ENCODE measurements at regions not wholly inside any gene's neighbourhood (a gene's known extent, or its start where the extent isn't known, plus 50 kb on each side); places are given as distances from the start of the nearest gene placed in this dataset.

GRCh38 chr11:92881940-92882450 is 87.5 kb upstream of the MTNR1B start:
- intact Hi-C loops (cut with DNase I), result loop anchor here in 6 of 10 donors (10.0 kb wide), 2 partner anchors 547 to 667 kb away; no protein-coding TSS in a partner anchor
- Histone ChIP-seq H3K4me3 (no peak overlapping the region), H3K27ac (no peak overlapping the region), H3K36me3 (no peaks in the 10 kb centered on the region), H3K4me1 (no peaks in the 10 kb centered on the region), H3K27me3 (no peaks in the 10 kb centered on the region), H3K9me3 (no peaks in the 10 kb centered on the region)
- ATAC-seq (no peak), DNase-seq (no peak)
- 83 to 85% methylated on average over 4 of the region's 4 CpGs for WGBS, 2 donors
- no peak for TF ChIP-seq CTCF (IDR thresholded peaks at IDR 0.05)

GRCh38 chr11:92882828-92883611 is 86.4 kb upstream of the MTNR1B start:
- Histone ChIP-seq H3K27ac (no peak overlapping the region), H3K4me3 (no peak overlapping the region), H3K9me3 (no peaks in the 10 kb centered on the region), H3K36me3 (no peaks in the 10 kb centered on the region), H3K27me3 (no peaks in the 10 kb centered on the region), H3K4me1 (no peaks in the 10 kb centered on the region)
- 91 to 98% methylated on average over 54 of the region's 54 CpGs for WGBS, 2 donors
- ATAC-seq (no peak), DNase-seq (no peak)
- no peak for TF ChIP-seq CTCF (IDR thresholded peaks at IDR 0.05)
- intact Hi-C loops (cut with DNase I), result loop anchor here in 6 of 10 donors (10.0 kb wide), 2 partner anchors 548 to 668 kb away; no protein-coding TSS in a partner anchor

GRCh38 chr11:92885600-92885999 is 83.9 kb upstream of the MTNR1B start:
- Histone ChIP-seq H3K27me3 (no peaks in the 10 kb centered on the region), H3K27ac (no peak overlapping the region), H3K4me1 (no peaks in the 10 kb centered on the region), H3K36me3 (no peaks in the 10 kb centered on the region), H3K4me3 (no peak overlapping the region), H3K9me3 (no peaks in the 10 kb centered on the region)
- TF ChIP-seq CTCF (IDR thresholded peaks at IDR 0.05), result no peak
- intact Hi-C loops (cut with DNase I), result loop anchor here in 8 of 10 donors (5.0 to 10.0 kb wide), 4 partner anchors 153 to 673 kb away; no protein-coding TSS in a partner anchor
- 35 to 49% methylated on average over 4 of the region's 4 CpGs for WGBS, 2 donors
- DNase-seq (no peak), ATAC-seq (no peak)

- Histone ChIP-seq H3K36me3 (no peaks in the 10 kb centered on the region), H3K9me3 (no peaks in the 10 kb centered on the region), H3K27me3 (no peaks in the 10 kb centered on the region), H3K4me3 (no peak overlapping the region), H3K4me1 (no peaks in the 10 kb centered on the region), H3K27ac (no peak overlapping the region)
- ATAC-seq (peak; percentile 63 to 85 (median 70)), DNase-seq (peak in 1 of 2 donors; percentile 36)
- TF ChIP-seq CTCF (IDR thresholded peaks at IDR 0.05), result peak; percentile 34 to 76 (median 64)
- intact Hi-C loops (cut with DNase I), result loop anchor here in 8 of 10 donors (5.0 to 10.0 kb wide), 4 partner anchors 154 to 674 kb away; no protein-coding TSS in a partner anchor
- 13 to 14% methylated on average over 4 of the region's 4 CpGs for WGBS, 2 donors
These were observed 83.1 kb upstream of the MTNR1B start for GRCh38 chr11:92886243-92886905.
